ENCODE measurements at regions not wholly inside any gene's neighbourhood (a gene's known extent, or its start where the extent isn't known, plus 50 kb on each side); places are given as distances from the start of the nearest gene placed in this dataset.

GRCh38 chr5:145204743-145205142, 630.4 kb downstream of the PRELID2 start (continued):
- TF ChIP-seq CSRNP3 (CRISPR knock-in tag; IDR thresholded peaks at IDR 0.05): no peak
- no peak for TF ChIP-seq ZNF565 (CRISPR knock-in tag; conservative IDR thresholded peaks at IDR 0.05; ENCODE audit: low read depth)

- ATAC-seq: no peak
- no peak for TF ChIP-seq ZC3H10 (CRISPR knock-in tag; IDR thresholded peaks at IDR 0.05)
- TF ChIP-seq ESRRG (CRISPR knock-in tag; IDR thresholded peaks at IDR 0.05): no peak
- no peak for TF ChIP-seq POU6F1 (CRISPR knock-in tag; IDR thresholded peaks at IDR 0.05; ENCODE audit: borderline replicate concordance, low read depth)
These were observed 631.9 kb downstream of the PRELID2 start for GRCh38 chr5:145203193-145203592.

- ATAC-seq: no peak
- TF ChIP-seq TOX (CRISPR knock-in tag; IDR thresholded peaks at IDR 0.05; ENCODE audit: borderline replicate concordance): no peak
- TF ChIP-seq PATZ1 (CRISPR knock-in tag; IDR thresholded peaks at IDR 0.05; ENCODE audit: borderline replicate concordance): no peak
- no peak for TF ChIP-seq RARB (CRISPR knock-in tag; IDR thresholded peaks at IDR 0.05)
- TF ChIP-seq ZNF565 (CRISPR knock-in tag; conservative IDR thresholded peaks at IDR 0.05; ENCODE audit: low read depth): no peak
- TF ChIP-seq ZFP3 (CRISPR knock-in tag; IDR thresholded peaks at IDR 0.05): no peak
- TF ChIP-seq ZNF70 (CRISPR knock-in tag; IDR thresholded peaks at IDR 0.05): no peak
- TF ChIP-seq CSDC2 (CRISPR knock-in tag; IDR thresholded peaks at IDR 0.05): no peak
- no peak for TF ChIP-seq SNAI2 (CRISPR knock-in tag; IDR thresholded peaks at IDR 0.05)
- TF ChIP-seq ESRRG (CRISPR knock-in tag; IDR thresholded peaks at IDR 0.05): no peak
- TF ChIP-seq ZFP30 (CRISPR knock-in tag; IDR thresholded peaks at IDR 0.05): no peak
These were observed 636.4 kb downstream of the PRELID2 start for GRCh38 chr5:145198525-145199260.

- no peak for ATAC-seq
- TF ChIP-seq ISL1 (CRISPR knock-in tag; IDR thresholded peaks at IDR 0.05): no peak
- TF ChIP-seq TSHZ2 (CRISPR knock-in tag; IDR thresholded peaks at IDR 0.05): no peak
- TF ChIP-seq ZNF565 (CRISPR knock-in tag; conservative IDR thresholded peaks at IDR 0.05; ENCODE audit: low read depth): no peak
- TF ChIP-seq PATZ1 (CRISPR knock-in tag; IDR thresholded peaks at IDR 0.05; ENCODE audit: borderline replicate concordance): no peak
- TF ChIP-seq RARB (CRISPR knock-in tag; IDR thresholded peaks at IDR 0.05): no peak
- no peak for TF ChIP-seq ZFP3 (CRISPR knock-in tag; IDR thresholded peaks at IDR 0.05)
- no peak for TF ChIP-seq POU6F1 (CRISPR knock-in tag; IDR thresholded peaks at IDR 0.05; ENCODE audit: borderline replicate concordance, low read depth)
- TF ChIP-seq SNAI2 (CRISPR knock-in tag; IDR thresholded peaks at IDR 0.05): no peak
- no peak for TF ChIP-seq TOX (CRISPR knock-in tag; IDR thresholded peaks at IDR 0.05; ENCODE audit: borderline replicate concordance)
- TF ChIP-seq OSR1 (CRISPR knock-in tag; IDR thresholded peaks at IDR 0.05): no peak
- TF ChIP-seq PPARA (CRISPR knock-in tag; IDR thresholded peaks at IDR 0.05; ENCODE audit: borderline replicate concordance): no peak
- no peak for TF ChIP-seq ARNTL (CRISPR knock-in tag; IDR thresholded peaks at IDR 0.05; ENCODE audit: borderline replicate concordance, low read depth)
- no peak for TF ChIP-seq TCF4 (CRISPR knock-in tag; IDR thresholded peaks at IDR 0.05; ENCODE audit: borderline replicate concordance)
- TF ChIP-seq ESRRG (CRISPR knock-in tag; IDR thresholded peaks at IDR 0.05): no peak
- TF ChIP-seq ZC3H10 (CRISPR knock-in tag; IDR thresholded peaks at IDR 0.05): no peak
These were observed 645.4 kb downstream of the PRELID2 start for GRCh38 chr5:145189746-145190145.
